HG02981 (cell line): ENCODE measurements at regions not wholly inside any gene's neighbourhood (a gene's known extent, or its start where the extent isn't known, plus 50 kb on each side); places are given as distances from the start of the nearest gene placed in this dataset.

Experiments used
- ATAC-seq: cut with Tn5 transposase; IDR thresholded peaks from one replicate; pipeline ENCODE4 v1.9.1; 2021; ENCODE audit warnings: mild to moderate bottlenecking, moderate library complexity; ENCODE audit not compliant: unreplicated experiment

GRCh38 chr3:56902468-56903160, 100.9 kb upstream of the ARHGEF3 start:
- ATAC-seq: no peak

- ATAC-seq: no peak
These were observed 99.1 kb upstream of the ARHGEF3 start for GRCh38 chr3:56900801-56901200.

GRCh38 chr3:56899851-56900250, 98.1 kb upstream of the ARHGEF3 start:
- ATAC-seq: no peak

- no peak for ATAC-seq
These were observed 97.3 kb upstream of the ARHGEF3 start for GRCh38 chr3:56899078-56899477.

- no peak for ATAC-seq
These were observed 94.6 kb upstream of the ARHGEF3 start for GRCh38 chr3:56896357-56896756.

- no peak for ATAC-seq
These were observed 93.2 kb upstream of the ARHGEF3 start for GRCh38 chr3:56894881-56895431.

GRCh38 chr3:56890448-56891091, 88.8 kb upstream of the ARHGEF3 start:
- ATAC-seq: no peak

- ATAC-seq: no peak
These were observed 87.4 kb upstream of the ARHGEF3 start for GRCh38 chr3:56889131-56889530.

GRCh38 chr3:56887402-56888025, 85.8 kb upstream of the ARHGEF3 start:
- ATAC-seq: no peak

GRCh38 chr3:56886314-56886713, 84.6 kb upstream of the ARHGEF3 start:
- no peak for ATAC-seq

GRCh38 chr3:56885879-56886278, 84.1 kb upstream of the ARHGEF3 start:
- no peak for ATAC-seq

- ATAC-seq: no peak
These were observed 83.7 kb upstream of the ARHGEF3 start for GRCh38 chr3:56885453-56885852.

GRCh38 chr3:56884387-56884786, 82.6 kb upstream of the ARHGEF3 start:
- ATAC-seq: no peak

- ATAC-seq: no peak
These were observed 82.1 kb upstream of the ARHGEF3 start for GRCh38 chr3:56883828-56884227.

- ATAC-seq: no peak
These were observed 81.1 kb upstream of the ARHGEF3 start for GRCh38 chr3:56882896-56883295.

GRCh38 chr3:56881841-56882240, 80.1 kb upstream of the ARHGEF3 start:
- ATAC-seq: no peak

GRCh38 chr3:56880720-56881575, 79.2 kb upstream of the ARHGEF3 start:
- ATAC-seq: no peak

GRCh38 chr3:56879436-56880215, 77.9 kb upstream of the ARHGEF3 start:
- ATAC-seq: no peak

- no peak for ATAC-seq
These were observed 76.3 kb upstream of the ARHGEF3 start for GRCh38 chr3:56878074-56878473.

- no peak for ATAC-seq
These were observed 75.2 kb upstream of the ARHGEF3 start for GRCh38 chr3:56876916-56877315.
